NCI-H1694 (cell line): ENCODE measurements at regions not wholly inside any gene's neighbourhood (a gene's known extent, or its start where the extent isn't known, plus 50 kb on each side); places are given as distances from the start of the nearest gene placed in this dataset.
"Not testable (repeated sequence)": the region's sequence is repeated elsewhere in the genome, so short reads cannot be mapped to it uniquely, and the experiment has no call there.

Source experiments
- DNase-seq: peaks from one replicate; lab custom pipeline; 2025; lab: John Stamatoyannopoulos, UW

DNA sequence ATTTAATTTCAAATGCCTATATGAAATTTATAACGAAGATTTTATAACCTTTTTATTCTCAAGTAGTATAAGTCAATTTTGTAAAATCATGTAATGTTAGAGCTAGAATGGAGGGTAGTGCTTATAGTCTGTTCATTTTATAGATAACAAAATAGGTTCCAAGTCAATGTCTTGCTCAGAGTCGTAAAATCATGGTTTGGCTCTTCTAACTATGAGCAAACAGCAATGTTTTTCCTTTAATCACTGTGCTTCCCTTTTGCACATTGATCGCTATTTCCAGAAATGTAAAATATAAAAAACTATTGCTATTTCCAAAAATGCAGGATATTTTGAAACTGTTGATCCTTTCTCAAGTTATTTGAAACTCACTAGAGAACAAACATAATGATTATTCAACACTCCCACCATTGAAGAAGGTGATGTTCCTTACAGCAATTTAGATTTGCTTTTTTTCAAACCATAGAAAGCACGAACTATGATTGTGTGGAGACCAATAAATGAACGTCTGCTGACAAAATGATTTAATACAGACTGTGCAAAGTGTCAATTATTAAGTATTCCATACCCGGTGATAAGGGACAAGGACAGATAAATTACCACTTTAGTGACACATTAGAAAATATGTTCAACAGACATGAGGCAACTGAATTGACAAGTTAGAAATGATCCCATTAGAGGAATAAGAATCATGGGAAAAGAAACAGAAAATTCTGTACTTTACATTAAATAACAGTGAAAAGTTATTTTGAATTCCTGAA lies 412.1 kb upstream of the TECRL start:
- DNase-seq = no peak

DNA sequence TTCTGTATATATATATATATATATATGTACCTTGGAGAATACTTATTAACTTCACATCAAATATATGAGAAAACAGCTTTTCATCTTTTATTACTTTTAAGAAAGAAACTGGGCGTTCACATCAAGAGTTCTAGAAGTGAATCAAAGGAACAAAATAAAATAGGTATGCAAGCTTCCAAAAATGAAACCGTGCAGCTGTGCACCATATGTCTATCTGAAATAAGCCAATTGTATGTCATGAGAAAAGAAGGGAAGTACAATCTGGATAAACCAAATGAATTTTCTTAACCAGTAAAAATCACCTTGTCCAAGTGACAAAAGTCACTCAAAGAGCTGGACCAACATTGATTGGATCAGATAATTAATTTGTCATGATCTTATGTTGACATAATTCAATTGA lies 405.4 kb upstream of the TECRL start:
- DNase-seq = no peak

DNA sequence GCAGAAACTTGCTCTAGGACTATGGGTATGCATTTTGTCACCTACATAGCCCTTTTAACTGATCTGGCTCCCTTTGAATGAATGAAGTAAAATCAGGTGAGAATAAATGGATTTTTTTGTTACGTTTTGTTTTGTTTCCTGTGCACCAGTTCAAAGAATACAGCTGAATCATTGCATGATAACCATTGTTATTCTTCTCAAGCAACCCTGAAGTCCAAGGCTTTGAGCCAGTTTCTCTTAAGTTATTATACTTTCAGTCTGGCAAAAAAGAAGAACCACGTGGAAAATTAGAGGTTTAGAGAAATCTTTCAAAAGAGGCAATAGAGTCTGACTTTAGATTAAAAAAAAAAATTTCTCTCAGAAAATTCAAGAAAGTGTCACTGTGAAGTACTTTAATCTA lies 398.6 kb upstream of the TECRL start:
- no peak for DNase-seq

DNA sequence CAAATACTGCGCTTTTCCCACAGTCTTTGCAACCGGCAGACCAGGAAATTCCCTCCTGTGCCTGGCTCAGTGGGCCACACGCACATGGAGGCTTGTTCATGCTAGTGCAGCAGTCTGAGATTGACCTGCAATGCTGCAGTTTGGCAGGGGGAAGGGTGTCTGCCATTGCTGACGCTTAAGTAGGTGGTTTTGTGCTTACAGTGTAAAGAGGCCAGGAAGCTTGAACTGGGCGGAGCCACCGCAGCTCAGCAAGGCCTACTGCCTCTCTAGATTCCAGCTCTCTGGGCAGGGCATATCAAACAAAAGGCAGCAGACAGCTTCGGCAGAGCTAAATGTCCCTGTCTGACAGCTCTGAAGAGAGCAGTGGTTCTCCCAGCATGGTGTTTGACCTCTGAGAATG lies 390.5 kb upstream of the TECRL start:
- DNase-seq = no peak

DNA sequence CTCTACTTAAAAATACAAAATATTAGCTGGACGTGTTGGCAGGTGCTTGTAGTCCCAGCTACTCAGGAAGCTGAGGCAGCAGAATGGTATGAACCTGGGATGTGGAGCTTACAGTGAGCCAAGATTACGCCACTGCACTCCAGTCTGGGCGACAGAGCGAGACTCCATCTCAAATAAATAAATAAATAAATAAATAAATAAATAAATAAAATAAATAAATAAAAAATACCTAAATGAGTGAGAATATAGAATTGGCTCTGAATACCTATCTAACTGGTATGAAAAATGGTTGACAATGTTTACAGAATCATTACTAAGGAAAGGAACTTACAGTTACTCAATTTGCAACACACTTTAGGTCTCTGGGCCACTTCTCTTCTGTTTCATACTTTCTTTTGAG lies 389.6 kb upstream of the TECRL start:
- DNase-seq = not testable (repeated sequence)

DNA sequence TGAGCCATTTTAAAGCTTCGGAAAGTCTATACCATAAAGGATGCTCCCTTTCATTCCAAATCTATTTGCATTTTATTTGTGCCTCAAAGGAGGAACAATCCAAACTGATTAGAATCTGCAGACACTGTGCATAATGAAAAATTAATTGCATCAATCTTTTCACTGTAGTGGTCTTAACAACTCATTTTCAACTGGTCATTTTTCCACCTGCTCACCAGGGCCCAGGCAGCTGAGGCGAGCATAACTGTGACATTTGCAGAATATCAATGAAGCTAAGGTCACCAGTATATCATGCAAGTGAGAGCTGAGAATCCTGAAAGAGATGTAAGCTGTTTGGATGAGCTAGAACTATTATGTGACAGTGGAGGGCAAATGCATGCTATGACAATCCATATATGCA lies 387.3 kb upstream of the TECRL start:
- DNase-seq = no peak

DNA sequence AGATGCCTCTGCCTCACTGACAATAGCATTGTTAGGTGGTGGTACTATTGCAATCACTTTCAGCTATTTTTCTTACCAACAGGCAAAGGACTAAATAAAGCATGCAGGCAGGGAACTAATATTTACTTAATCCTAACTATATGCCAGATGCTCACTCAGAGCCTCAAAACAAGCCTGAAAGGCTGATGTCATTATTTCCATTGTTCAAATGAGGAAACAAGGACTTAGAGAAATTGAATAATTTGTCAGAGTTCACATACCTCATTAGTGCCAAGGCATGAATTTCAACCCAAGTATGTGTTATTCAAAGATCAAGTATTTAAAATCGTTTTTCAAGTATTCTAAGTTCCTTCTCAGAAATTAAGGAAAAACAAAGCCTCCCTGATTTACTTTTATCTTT lies 374.9 kb upstream of the TECRL start:
- peak; percentile 63 for DNase-seq

DNA sequence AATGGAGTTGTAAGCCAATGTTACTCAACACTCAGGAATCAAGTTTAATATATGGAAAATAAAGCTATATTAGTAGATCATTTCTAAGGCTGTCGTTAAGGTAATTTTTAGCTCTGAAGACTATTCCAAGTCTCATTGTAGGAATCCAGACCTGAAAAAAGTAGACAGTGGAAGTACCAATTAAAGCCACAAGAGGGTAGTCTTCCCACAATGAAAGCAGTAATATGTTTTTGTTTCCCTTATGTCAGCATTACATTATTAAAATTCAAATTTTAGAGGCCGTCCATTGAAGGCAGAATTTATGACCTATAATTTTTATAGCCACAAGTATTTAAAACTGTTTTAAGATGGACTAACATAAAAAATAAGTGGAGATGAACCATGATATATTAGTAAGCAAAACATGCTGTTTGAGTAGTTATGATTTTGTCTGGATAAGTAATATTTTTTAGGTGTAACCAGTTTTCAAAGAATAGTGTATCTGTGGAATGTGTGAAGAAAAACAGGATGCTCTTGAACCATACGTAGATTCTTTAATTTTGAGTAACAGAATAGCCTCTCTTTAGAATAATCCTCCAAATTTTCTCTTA lies 372.6 kb upstream of the TECRL start:
- peak; percentile 31 for DNase-seq

DNA sequence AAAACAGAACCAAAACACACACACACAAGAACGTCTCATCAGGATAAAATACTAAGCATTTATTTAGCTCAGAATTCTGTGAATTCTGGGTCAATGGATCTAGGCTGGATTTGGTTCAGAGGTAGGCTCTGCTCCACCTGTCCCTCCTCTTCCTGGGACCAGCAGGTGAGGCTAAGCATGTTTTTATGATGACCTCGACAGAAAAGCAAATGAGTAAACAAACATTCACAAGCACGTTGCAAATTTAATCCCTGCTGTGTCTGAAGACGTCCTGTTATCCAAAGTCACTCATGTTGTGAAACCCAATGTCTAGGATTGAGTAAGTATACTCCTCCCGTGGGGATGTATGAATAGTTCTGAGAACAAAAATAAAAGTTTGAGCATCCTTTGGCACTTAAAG lies 371.4 kb upstream of the TECRL start:
- no peak for DNase-seq

DNA sequence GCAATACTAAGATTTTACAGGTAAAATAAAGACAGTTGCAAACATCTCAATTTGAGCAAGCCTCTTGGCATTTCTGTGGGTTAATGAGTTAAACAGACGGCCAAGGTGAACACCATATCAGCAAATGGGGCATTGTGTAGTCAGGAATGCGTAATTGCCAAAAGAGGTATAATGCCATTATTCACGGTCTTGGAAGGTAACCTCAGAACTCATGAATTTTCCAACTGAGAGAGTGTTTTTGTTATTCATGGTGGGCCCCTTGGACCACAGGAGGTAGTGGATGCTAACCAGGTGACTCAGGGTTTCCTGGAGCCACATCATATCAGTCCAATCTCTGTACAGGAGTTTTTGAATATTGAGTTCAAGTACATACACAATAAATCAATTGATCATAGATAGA lies 368.0 kb upstream of the TECRL start:
- DNase-seq = no peak

DNA sequence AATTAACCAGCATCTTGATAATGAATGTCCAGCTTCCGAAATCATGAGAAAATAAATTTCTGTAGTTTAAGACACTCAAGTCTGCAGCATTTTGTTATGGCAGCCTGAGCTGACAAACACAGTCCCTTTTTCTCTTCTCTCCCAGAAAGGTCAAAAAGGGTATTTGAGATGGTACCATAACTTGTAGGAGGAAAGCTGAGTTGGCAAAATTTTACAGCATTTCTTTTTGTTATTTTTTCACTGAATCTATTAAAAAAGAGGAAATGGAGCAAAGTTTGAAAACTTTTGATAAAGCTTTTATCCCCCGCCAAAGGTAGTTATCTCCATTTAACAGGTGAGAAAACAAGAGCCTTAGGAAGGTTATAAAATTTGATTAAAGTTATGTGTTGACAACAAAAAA lies 367.6 kb upstream of the TECRL start:
- DNase-seq = no peak

DNA sequence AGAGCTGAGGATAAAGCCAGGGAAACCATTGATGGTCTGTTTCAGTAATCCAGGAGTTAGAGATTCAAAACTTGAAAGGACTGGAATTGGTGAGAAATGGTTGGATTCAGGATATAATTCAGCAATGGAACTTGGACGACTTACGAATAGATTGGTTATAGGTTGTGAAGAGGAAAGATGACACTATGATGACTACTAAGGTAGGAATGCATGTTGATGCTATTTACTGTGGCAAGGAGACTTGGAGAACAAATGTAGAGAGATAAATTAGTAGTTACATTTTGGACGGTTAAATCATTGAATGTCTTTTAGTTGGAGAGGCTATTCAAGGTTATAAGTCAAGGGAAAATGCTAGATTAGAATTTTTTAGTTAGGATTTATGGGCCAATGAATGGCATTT lies 365.4 kb upstream of the TECRL start:
- no peak for DNase-seq

DNA sequence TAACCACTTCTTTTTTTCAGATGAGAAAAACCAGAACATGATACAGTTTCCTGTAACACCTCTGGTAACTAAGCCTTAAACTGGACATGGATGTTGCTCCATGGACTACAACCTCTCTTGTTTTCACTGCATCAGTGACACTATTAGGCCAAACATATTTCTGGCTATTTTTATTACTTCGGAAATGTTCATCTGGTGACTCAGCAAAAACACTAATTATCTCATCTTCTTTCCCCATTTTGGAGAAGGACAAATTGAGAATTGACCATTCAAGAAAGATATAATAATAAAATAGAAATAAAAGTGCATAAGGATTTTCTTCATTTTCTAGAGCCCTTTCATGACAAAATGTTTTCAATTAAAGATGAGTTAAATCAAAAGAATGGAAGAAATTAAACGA lies 361.9 kb upstream of the TECRL start:
- no peak for DNase-seq

DNA sequence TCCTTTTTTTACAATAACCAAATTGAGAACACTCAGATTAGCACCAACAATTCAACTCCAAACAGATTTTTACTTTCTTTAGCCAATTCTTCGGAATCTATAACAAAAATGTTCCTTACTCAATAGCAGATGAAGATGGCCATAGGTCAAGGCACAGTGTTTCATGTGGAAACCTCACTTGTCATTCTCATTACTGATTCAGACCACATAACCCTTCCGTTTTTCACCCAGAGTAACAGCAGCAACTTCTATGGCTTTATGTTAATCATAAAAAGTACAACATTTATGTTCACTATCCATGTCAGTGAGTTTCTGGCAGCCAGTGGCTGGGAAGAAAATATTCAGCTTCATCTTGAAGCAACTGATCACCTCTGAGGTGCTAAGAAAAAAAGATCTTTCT lies 358.3 kb upstream of the TECRL start:
- no peak for DNase-seq

DNA sequence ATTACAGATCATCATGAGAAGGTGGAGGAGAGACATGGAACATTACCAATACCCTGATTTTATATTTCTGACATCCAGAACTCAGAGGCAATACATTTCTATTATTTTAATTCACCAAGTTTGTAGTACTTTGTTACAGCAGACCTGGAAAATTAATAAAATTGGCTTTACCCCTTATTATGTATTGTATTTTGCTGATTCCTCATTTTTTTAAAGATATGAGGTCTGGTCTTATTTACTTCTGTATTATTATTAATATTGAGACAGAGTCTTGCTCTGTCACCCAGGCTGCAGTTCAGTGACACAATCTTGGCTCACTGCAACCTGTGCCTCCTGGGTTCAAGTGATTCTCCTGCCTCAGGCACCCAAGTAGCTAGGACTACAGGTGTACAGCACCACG lies 357.3 kb upstream of the TECRL start:
- no peak for DNase-seq

DNA sequence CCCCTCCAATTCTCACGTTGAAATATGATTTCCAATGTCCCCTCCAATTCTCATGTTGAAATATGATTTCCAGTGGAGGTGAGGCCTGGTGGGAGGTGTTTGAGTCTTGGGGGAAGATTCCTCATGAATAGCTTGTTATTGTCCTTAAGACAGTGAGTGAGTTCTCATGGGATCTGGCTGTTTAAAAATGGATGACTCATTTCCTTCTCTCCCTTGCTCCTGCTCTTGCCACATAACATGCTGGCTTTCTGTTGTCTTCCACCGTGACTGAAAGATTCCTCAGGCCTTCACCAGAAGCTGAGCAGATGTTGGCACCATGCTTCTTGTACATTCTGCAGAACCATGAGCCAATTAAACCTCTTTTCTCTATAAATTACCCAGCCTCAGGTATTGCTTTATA lies 346.8 kb upstream of the TECRL start:
- DNase-seq = no peak

DNA sequence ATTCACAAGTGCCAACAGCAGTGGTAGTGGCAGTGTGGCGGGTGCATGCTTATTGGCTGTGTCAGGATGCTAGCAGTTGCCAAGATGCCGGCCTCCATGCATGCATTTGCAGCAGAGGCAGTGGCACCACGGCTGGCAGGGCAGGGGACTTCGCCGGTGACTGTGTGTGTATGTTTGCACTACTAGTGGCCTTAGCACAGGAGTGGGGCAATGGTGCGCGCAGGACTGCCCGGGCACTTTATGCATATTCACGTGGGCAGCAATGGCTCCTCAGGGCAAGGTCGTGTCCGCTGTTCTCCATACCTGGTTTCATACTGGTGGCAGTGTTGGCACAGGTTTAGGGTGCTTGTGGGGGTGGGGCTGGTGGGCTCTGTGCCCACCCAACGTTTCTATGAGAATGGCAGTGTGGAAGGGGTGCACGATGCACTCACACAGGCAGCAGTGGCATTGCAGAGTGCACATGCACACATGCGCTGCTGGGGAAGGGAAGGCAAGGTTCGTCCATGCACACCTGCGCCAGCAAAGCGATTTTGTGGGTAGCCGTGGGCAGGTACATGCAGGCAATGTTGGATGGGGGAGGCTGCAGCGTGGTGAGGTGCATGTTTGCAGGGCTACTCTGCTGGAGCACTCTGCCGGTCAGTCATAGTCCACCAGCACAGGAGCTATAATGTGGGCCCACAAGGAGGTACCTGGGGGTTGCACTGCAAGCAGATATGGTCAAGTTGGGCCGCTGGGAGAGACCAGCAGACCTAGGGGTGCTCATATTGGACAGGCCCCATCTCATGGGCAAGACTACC lies 338.9 kb upstream of the TECRL start:
- no peak for DNase-seq

DNA sequence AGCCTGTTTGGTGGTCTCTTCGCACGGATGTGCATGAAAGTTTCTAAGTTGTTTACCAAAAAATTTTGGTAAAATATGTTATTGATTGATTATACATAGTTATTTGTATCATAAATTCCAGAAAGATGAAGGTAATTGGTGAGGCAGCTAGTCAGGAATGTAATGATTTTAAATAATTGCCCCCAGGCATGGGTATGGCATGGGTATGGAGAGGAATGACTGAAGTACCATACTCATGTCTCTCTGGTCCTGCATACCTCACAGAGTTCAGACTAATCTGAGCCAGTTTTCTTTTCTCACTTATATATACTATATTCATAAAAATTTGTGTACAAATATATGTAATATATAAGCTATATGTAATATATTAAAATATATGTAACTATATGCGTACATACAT lies 329.0 kb upstream of the TECRL start:
- DNase-seq = no peak

DNA sequence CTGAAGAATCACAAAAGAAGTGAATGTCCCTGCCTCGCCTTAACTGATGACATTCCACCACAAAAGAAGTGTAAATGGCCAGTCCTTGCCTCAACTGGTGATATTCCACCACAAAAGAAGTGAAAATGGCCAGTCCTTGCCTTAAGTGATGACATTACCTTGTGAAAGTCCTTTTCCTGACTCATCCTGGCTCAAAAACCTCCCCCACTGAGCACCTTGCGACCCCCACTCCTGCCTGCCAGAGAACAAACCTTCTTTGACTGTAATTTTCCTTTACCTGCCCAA lies 328.5 kb upstream of the TECRL start:
- DNase-seq = not testable (repeated sequence)

DNA sequence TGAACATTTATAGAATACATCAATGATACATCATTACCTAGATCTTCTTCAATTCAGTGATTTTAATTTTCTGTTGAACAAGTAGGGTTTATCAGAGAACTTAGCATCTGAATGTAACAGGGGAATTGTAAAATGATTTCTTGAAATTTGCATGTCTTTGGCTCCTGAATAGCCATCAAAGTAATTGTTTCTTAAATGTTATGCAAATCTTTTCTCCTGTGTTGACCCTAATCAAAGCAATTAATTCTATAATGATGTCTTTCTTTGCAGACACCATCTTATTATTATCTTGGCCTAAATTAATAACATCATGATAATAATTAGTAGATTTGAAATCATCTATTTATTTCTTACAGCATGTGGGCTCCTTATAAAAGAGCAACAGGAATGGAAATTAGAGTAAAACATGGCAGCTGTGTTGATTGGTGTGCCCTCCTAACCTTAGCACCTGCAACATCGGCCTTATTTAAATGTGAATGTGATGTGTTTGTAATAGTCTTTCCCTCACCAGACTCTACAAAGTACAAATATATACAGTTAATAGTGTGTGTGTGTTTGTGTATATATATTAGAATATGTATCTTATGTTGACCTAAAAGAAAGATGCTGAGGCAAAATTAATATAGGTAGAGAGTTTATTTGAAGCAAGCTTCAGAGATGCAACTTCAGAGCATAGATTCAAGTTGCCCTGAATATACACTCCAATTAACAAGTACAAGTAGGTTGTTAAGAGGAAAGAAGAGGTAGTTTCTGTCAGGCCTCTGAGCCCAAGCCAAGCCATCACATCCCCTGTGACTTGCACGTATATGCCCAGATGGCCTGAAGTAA lies 328.0 kb upstream of the TECRL start:
- no peak for DNase-seq

DNA sequence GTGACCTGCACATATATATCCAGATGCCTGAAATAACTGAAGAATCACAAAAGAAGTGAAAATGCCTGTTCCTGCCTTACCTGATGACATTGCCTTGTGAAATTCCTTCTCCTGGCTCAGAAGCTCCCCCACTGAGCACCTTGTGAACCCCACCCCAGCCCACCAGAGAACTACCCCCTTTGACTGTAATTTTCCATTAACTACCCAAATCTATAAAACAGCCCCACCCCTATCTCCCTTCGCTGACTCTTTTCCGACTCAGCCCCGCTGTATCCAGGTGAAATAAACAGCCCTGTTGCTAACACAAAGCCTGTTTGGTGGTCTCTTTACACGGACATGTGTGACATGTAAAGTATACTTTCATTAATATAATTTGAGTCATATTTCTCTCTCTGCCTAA lies 320.3 kb upstream of the TECRL start:
- no peak for DNase-seq

DNA sequence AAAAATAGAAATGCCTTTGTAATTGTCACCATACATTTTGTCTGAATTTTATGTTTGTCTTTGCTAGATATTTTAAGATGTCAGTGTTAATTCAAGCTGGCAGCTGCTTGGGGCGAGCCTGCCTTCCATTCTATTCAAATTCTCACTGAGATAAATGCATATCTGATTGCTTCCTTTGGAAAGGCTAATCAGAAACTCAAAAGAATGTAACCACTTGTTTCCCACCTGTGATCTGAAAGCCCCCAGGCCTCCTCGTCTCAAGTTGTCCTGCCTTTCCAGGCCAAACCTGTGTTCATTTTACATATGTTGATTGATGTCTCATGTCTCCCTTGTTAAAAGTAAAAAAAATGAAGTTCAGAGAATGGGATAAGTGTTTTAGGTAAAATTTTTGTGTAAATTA lies 318.7 kb upstream of the TECRL start:
- no peak for DNase-seq

DNA sequence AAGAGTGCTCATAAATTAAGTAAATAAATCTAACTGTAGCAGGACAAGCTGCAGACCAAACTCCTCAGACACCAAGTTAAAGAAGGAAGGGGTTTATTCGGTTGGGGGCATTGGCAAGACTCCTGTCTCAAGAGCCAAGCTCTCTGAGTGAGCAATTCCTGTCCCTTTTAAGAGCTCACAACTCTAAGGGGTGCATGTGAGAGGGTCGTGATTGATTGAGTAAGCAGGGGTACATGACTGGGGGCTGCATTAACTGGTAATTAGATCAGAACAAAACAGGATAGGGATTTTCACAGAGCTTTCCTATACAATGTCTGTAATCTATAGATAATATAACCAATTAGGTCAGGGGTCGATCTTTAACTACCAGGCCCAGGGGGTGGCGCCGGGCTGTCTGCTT lies 318.1 kb upstream of the TECRL start:
- DNase-seq = not testable (repeated sequence)
